ENCODE measurements at regions not wholly inside any gene's neighbourhood (a gene's known extent, or its start where the extent isn't known, plus 50 kb on each side); places are given as distances from the start of the nearest gene placed in this dataset.

DNA sequence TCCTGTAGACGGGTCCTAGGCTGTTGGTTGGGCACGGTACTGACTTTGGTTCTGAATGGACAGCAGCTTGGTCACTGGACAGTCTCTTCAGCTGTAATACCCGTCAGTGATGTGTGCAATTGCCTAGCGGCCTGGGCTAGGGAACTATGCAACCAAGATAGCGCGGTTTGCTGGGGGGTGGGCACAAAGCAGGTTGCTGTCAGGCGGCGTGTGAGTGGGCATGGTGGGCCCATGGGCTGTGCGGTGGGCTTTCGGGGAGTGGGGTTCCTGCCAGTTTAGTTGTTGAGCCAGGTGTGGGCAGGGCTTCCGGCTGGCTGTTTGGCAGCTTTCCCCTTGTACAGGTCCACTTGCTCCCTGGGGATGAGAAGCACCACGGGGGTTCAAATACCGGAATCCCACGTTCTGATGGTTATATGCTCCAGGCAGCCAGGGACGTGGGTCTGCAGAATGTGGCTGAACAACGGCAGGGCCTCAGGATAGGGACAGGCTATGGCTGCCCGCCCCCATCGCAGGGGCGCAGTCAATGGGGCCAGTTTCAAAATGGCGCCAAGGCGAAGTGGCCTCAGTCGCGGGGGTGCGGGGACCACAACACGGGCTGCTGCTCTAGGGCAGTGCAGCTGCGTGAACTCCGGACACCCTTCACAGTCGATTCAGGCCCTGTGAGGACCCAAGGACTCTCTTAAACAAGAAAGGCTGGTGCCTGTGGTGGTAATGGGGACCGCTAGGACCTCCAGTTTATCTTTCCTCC lies 407.5 kb upstream of the FIGN start:
- ChIA-PET POLR2A (no interaction called here), CTCF (no interaction called here)
- no peaks in the 10 kb centered on the region for H3K36me3 ChIP-seq (ENCODE audit: control insufficient read depth in 2 of 2, insufficient read depth in 1 of 2, low read length in 2 of 2)
- no peaks in the 10 kb centered on the region for H3K4me1 ChIP-seq (ENCODE audit: control insufficient read depth, insufficient read depth, low read length)
- no peaks in the 10 kb centered on the region for H3K9me3 ChIP-seq (ENCODE audit: control insufficient read depth, insufficient read depth, low read depth, low read length)
- no peak for TF ChIP-seq ZNF76 (tag by site-specific recombination; IDR thresholded peaks at IDR 0.05; ENCODE audit: borderline replicate concordance, low read depth)
- TF ChIP-seq, protein P1, sequence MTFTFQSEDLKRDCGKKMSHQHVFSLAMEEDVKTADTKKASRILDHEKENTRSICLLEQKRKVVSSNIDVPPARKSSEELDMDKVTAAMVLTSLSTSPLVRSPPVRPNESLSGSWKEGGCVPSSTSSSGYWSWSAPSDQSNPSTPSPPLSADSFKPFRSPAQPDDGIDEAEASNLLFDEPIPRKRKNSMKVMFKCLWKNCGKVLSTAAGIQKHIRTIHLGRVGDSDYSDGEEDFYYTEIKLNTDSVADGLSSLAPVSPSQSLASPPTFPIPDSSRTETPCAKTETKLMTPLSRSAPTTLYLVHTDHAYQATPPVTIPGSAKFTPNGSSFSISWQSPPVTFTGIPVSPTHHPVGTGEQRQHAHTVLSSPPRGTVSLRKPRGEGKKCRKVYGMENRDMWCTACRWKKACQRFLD (tag by site-specific recombination; IDR thresholded peaks at IDR 0.05), result no peak
- TF ChIP-seq ZNF658 (tag by site-specific recombination; IDR thresholded peaks at IDR 0.05), result no peak
- TF ChIP-seq ZNF121 (tag by site-specific recombination; IDR thresholded peaks at IDR 0.05), result no peak
- TF ChIP-seq ZEB2 (tag by site-specific recombination; IDR thresholded peaks at IDR 0.05), result no peak
- TF ChIP-seq ZFHX2 (tag by site-specific recombination; conservative IDR thresholded peaks at IDR 0.05), result no peak
- no peak for TF ChIP-seq ZNF26 (tag by site-specific recombination; IDR thresholded peaks at IDR 0.05)
- no peak overlapping the region for H3K4me3 ChIP-seq (ENCODE audit: low read depth, low read length)
- H3K27ac ChIP-seq (ENCODE audit: extremely low read depth, low read depth, low read length), result no peak overlapping the region

- H3K4me3 ChIP-seq (ENCODE audit: low read depth, low read length), result no peak overlapping the region
- ChIA-PET POLR2A (no interaction called here), CTCF (no interaction called here)
- H3K9me3 ChIP-seq (ENCODE audit: control insufficient read depth, insufficient read depth, low read depth, low read length), result no peaks in the 10 kb centered on the region
- no peak overlapping the region for H3K27ac ChIP-seq (ENCODE audit: extremely low read depth, low read depth, low read length)
- H3K36me3 ChIP-seq (ENCODE audit: control insufficient read depth in 2 of 2, insufficient read depth in 1 of 2, low read length in 2 of 2), result no peaks in the 10 kb centered on the region
- no peaks in the 10 kb centered on the region for H3K4me1 ChIP-seq (ENCODE audit: control insufficient read depth, insufficient read depth, low read length)
- peak; percentile 79; the same call in 1 of the 2 replicates for TF ChIP-seq ZNF394 (tag by site-specific recombination; IDR thresholded peaks at IDR 0.05; ENCODE audit: borderline replicate concordance)
- TF ChIP-seq ZNF510 (tag by site-specific recombination; IDR thresholded peaks at IDR 0.05; ENCODE audit: insufficient replicate concordance), result no peak
- peak; percentile 63; the same call in 1 of the 2 replicates for TF ChIP-seq ZNF518A (tag by site-specific recombination; conservative IDR thresholded peaks at IDR 0.05; ENCODE audit: low read depth)
- TF ChIP-seq ZBTB8A (tag by site-specific recombination; IDR thresholded peaks at IDR 0.05), result peak; percentile 58
- TF ChIP-seq, protein P2, sequence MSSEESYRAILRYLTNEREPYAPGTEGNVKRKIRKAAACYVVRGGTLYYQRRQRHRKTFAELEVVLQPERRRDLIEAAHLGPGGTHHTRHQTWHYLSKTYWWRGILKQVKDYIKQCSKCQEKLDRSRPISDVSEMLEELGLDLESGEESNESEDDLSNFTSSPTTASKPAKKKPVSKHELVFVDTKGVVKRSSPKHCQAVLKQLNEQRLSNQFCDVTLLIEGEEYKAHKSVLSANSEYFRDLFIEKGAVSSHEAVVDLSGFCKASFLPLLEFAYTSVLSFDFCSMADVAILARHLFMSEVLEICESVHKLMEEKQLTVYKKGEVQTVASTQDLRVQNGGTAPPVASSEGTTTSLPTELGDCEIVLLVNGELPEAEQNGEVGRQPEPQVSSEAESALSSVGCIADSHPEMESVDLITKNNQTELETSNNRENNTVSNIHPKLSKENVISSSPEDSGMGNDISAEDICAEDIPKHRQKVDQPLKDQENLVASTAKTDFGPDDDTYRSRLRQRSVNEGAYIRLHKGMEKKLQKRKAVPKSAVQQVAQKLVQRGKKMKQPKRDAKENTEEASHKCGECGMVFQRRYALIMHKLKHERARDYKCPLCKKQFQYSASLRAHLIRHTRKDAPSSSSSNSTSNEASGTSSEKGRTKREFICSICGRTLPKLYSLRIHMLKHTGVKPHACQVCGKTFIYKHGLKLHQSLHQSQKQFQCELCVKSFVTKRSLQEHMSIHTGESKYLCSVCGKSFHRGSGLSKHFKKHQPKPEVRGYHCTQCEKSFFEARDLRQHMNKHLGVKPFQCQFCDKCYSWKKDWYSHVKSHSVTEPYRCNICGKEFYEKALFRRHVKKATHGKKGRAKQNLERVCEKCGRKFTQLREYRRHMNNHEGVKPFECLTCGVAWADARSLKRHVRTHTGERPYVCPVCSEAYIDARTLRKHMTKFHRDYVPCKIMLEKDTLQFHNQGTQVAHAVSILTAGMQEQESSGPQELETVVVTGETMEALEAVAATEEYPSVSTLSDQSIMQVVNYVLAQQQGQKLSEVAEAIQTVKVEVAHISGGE (tag by site-specific recombination; conservative IDR thresholded peaks at IDR 0.05; ENCODE audit: low read depth), result peak; percentile 64; the same call in 1 of the 2 replicates
- TF ChIP-seq GLIS1 (tag by site-specific recombination; IDR thresholded peaks at IDR 0.05), result no peak
- no peak for TF ChIP-seq FEZF1 (tag by site-specific recombination; IDR thresholded peaks at IDR 0.05)
- TF ChIP-seq ZNF555 (tag by site-specific recombination; conservative IDR thresholded peaks at IDR 0.05), result peak; percentile 83
- TF ChIP-seq ZNF341 (tag by site-specific recombination; IDR thresholded peaks at IDR 0.05; ENCODE audit: low read depth), result no peak
- TF ChIP-seq ZNF560 (tag by site-specific recombination; IDR thresholded peaks at IDR 0.05; ENCODE audit: borderline replicate concordance), result peak; percentile 18; the same call in 1 of the 2 replicates
- no peak for TF ChIP-seq ZNF654 (tag by site-specific recombination; IDR thresholded peaks at IDR 0.05; ENCODE audit: low read depth)
- TF ChIP-seq, protein P3, sequence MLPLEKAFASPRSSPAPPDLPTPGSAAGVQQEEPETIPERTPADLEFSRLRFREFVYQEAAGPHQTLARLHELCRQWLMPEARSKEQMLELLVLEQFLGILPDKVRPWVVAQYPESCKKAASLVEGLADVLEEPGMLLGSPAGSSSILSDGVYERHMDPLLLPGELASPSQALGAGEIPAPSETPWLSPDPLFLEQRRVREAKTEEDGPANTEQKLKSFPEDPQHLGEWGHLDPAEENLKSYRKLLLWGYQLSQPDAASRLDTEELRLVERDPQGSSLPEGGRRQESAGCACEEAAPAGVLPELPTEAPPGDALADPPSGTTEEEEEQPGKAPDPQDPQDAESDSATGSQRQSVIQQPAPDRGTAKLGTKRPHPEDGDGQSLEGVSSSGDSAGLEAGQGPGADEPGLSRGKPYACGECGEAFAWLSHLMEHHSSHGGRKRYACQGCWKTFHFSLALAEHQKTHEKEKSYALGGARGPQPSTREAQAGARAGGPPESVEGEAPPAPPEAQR (tag by site-specific recombination; IDR thresholded peaks at IDR 0.05), result no peak
- TF ChIP-seq ZNF426 (tag by site-specific recombination; IDR thresholded peaks at IDR 0.05), result peak; percentile 81
- no peak for TF ChIP-seq ZNF169 (tag by site-specific recombination; IDR thresholded peaks at IDR 0.05)
Measured at GRCh38 chr2:164142755-164143154, 406.9 kb upstream of the FIGN start.

Data from HEK293 (cell line).